Mammary epithelial cell (primary cell): ENCODE measurements at regions not wholly inside any gene's neighbourhood (a gene's known extent, or its start where the extent isn't known, plus 50 kb on each side); places are given as distances from the start of the nearest gene placed in this dataset.

Source experiments
- EZH2 ChIP-seq: IDR thresholded peaks from 2 replicates; pipeline ENCODE4 v1.6.1; 2012; ENCODE audit warnings: low read length, inconsistent platforms, borderline replicate concordance
- TF ChIP-seq, protein P1 (sequence below), 2 donors: IDR thresholded peaks in 1 of 2; conservative IDR thresholded peaks in 1 of 2; 2 replicates each; pipeline ENCODE4 v1.5.1; 2011 to 2012; ENCODE audit warnings: inconsistent platforms in 2 of 2, low read length in 2 of 2, mild to moderate bottlenecking in 2 of 2, control low read depth in 1 of 2, low read depth in 1 of 2; ENCODE audit not compliant: insufficient read depth in 1 of 2; ENCODE audit errors: extremely low read depth in 1 of 2

GRCh38 chr5:41641621-41642020, 131.2 kb upstream of the PLCXD3 start:
- TF ChIP-seq, protein P1, sequence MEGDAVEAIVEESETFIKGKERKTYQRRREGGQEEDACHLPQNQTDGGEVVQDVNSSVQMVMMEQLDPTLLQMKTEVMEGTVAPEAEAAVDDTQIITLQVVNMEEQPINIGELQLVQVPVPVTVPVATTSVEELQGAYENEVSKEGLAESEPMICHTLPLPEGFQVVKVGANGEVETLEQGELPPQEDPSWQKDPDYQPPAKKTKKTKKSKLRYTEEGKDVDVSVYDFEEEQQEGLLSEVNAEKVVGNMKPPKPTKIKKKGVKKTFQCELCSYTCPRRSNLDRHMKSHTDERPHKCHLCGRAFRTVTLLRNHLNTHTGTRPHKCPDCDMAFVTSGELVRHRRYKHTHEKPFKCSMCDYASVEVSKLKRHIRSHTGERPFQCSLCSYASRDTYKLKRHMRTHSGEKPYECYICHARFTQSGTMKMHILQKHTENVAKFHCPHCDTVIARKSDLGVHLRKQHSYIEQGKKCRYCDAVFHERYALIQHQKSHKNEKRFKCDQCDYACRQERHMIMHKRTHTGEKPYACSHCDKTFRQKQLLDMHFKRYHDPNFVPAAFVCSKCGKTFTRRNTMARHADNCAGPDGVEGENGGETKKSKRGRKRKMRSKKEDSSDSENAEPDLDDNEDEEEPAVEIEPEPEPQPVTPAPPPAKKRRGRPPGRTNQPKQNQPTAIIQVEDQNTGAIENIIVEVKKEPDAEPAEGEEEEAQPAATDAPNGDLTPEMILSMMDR (conservative IDR thresholded peaks at IDR 0.05 in 1 of 2, IDR thresholded peaks at IDR 0.05 in 1 of 2; ENCODE audit: extremely low read depth in 1 of 2, insufficient read depth in 1 of 2, low read depth in 1 of 2, low read length in 2 of 2): peak in 1 of 2 donors; percentile 21
- TF ChIP-seq EZH2: no peak
